IMR-90 (cell line): ENCODE measurements at regions not wholly inside any gene's neighbourhood (a gene's known extent, or its start where the extent isn't known, plus 50 kb on each side); places are given as distances from the start of the nearest gene placed in this dataset.

Experiments used
- ATAC-seq: fragments of 200-7000 bp; cut with Tn5 transposase; 2 replicates; pipeline ENCODE4 v1.9.1; 2020; ENCODE audit warnings: low read depth, mild to moderate bottlenecking, moderate library complexity
- BruUV-seq: library from RNA; stranded (reverse); fragments of 400-500 nt; replicated peaks from 2 replicates; lab custom pipeline; 2021; lab: Mats Ljungman, UMichigan
- CTCF ChIA-PET: fragments of 300-600 bp; formaldehyde crosslinking; extraction: SDS; loops from one replicate; lab custom pipeline; 2021; ENCODE audit warnings: antibody characterized with exemption; lab: Yijun Ruan, JAX
- POLR2A ChIA-PET: fragments of 300-600 bp; sonication (Branson Sonifier 250); formaldehyde crosslinking; loops from one replicate; lab custom pipeline; 2022; ENCODE audit warnings: antibody characterized with exemption; ENCODE audit not compliant: unreplicated experiment; lab: Charles Lee
- DNase-seq: peaks from one replicate; pipeline ENCODE4 v3.0.0; 2013
- H2AFZ ChIP-seq: replicated peaks from 2 replicates; pipeline ENCODE3; 2013; ENCODE audit warnings: low read length, mild to moderate bottlenecking; ENCODE audit not compliant: poor library complexity
- H2AK5ac ChIP-seq: 2 replicates; pipeline ENCODE4 v1.6.1; 2013; ENCODE audit warnings: low read depth, low read length, inconsistent platforms
- H2AK9ac ChIP-seq: replicated peaks from 2 replicates; pipeline ENCODE3; 2013; ENCODE audit warnings: mild to moderate bottlenecking, low read depth, low read length, moderate library complexity; ENCODE audit not compliant: poor library complexity
- H2BK120ac ChIP-seq: 2 replicates; pipeline ENCODE4 v1.6.1; 2013; ENCODE audit warnings: low read depth, low read length, inconsistent platforms
- H2BK15ac ChIP-seq: 3 replicates; pipeline ENCODE4 v1.6.1; 2013; ENCODE audit warnings: low read depth, low read length, inconsistent platforms
- H2BK20ac ChIP-seq: 2 replicates; pipeline ENCODE4 v1.6.1; 2013; ENCODE audit warnings: low read depth, mild to moderate bottlenecking, inconsistent platforms, low read length, moderate library complexity
- H2BK5ac ChIP-seq: 2 replicates; pipeline ENCODE4 v1.6.1; 2013; ENCODE audit warnings: mild to moderate bottlenecking, low read depth, low read length, inconsistent platforms; ENCODE audit not compliant: poor library complexity, severe bottlenecking
- H3K14ac ChIP-seq: replicated peaks from 2 replicates; pipeline ENCODE4 v1.6.1; 2013; ENCODE audit warnings: low read depth, low read length, inconsistent platforms
- H3K18ac ChIP-seq: 2 replicates; pipeline ENCODE4 v1.6.1; 2013; ENCODE audit warnings: low read depth, low read length, control low read depth
- H3K23ac ChIP-seq: 2 replicates; pipeline ENCODE4 v1.6.1; 2013; ENCODE audit warnings: low read depth, low read length, inconsistent platforms
- H3K27ac ChIP-seq: 2 replicates; pipeline ENCODE4 v1.5.1; 2013; ENCODE audit warnings: mild to moderate bottlenecking, control low read depth, low read length; ENCODE audit not compliant: insufficient read depth
- H3K27me3 ChIP-seq: 2 replicates; pipeline ENCODE4 v1.6.1; 2013; ENCODE audit warnings: low read length; ENCODE audit not compliant: control insufficient read depth, insufficient read depth
- H3K36me3 ChIP-seq: 2 replicates; pipeline ENCODE4 v1.6.1; 2013; ENCODE audit warnings: low read length, mixed read lengths; ENCODE audit not compliant: control insufficient read depth, insufficient read depth
- H3K4ac ChIP-seq: 2 replicates; pipeline ENCODE4 v1.6.1; 2013; ENCODE audit warnings: low read depth, low read length, inconsistent platforms
- H3K4me1 ChIP-seq: 2 replicates; pipeline ENCODE4 v1.6.1; 2013; ENCODE audit warnings: low read length, mixed read lengths; ENCODE audit not compliant: control insufficient read depth, insufficient read depth
- H3K4me2 ChIP-seq: 2 replicates; pipeline ENCODE4 v1.6.1; 2013; ENCODE audit warnings: low read depth, mild to moderate bottlenecking, control low read depth, low read length, moderate library complexity
- H3K4me3 ChIP-seq: 2 replicates; pipeline ENCODE4 v1.5.1; 2013; ENCODE audit warnings: low read depth, mild to moderate bottlenecking, control low read depth, low read length, moderate library complexity; ENCODE audit not compliant: insufficient read depth
- H3K56ac ChIP-seq: 2 replicates; pipeline ENCODE4 v1.6.1; 2013; ENCODE audit warnings: low read length, inconsistent platforms; ENCODE audit not compliant: insufficient read depth; ENCODE audit errors: extremely low read depth
- H3K79me1 ChIP-seq, 2 experiments: 2 replicates each; pipeline ENCODE4 v1.6.1; 2013; ENCODE audit warnings: low read length in 2 of 2, inconsistent platforms in 1 of 2, low read depth in 1 of 2
- H3K9ac ChIP-seq: 2 replicates; pipeline ENCODE4 v1.6.1; 2013; ENCODE audit warnings: low read depth, low read length, control low read depth
- H3K9me1 ChIP-seq: 2 replicates; pipeline ENCODE4 v1.6.1; 2013; ENCODE audit warnings: low read length, inconsistent platforms; ENCODE audit not compliant: insufficient read depth
- H3K9me3 ChIP-seq: 2 replicates; pipeline ENCODE4 v1.6.1; 2013; ENCODE audit warnings: low read length; ENCODE audit not compliant: control insufficient read depth, insufficient read depth
- H4K20me1 ChIP-seq: 2 replicates; pipeline ENCODE4 v1.6.1; 2013; ENCODE audit warnings: low read length, inconsistent platforms; ENCODE audit not compliant: insufficient read depth
- H4K5ac ChIP-seq: 2 replicates; pipeline ENCODE4 v1.6.1; 2013; ENCODE audit warnings: mild to moderate bottlenecking, low read depth, low read length, control low read depth
- H4K8ac ChIP-seq, 2 experiments: 2 replicates each; pipeline ENCODE4 v1.6.1; 2013; ENCODE audit warnings: low read depth in 2 of 2, low read length in 2 of 2, control low read depth in 1 of 2, inconsistent platforms in 1 of 2
- H4K91ac ChIP-seq: 2 replicates; pipeline ENCODE4 v1.6.1; 2013; ENCODE audit warnings: low read depth, low read length, inconsistent platforms; ENCODE audit not compliant: insufficient read depth
- BHLHE40 ChIP-seq: fragments of 150-350 bp; IDR thresholded peaks from 2 replicates; pipeline ENCODE4 v1.6.1; 2016; ENCODE audit warnings: mild to moderate bottlenecking, low read depth, low read length
- CHD1 ChIP-seq: IDR thresholded peaks from 2 replicates; pipeline ENCODE4 v1.6.1; 2012; ENCODE audit warnings: low read depth, low read length, improper control_type of control experiment
- MAFK ChIP-seq: IDR thresholded peaks from 2 replicates; pipeline ENCODE4 v1.6.1; 2012; ENCODE audit warnings: low read depth, low read length, improper control_type of control experiment
- MAZ ChIP-seq: IDR thresholded peaks from 2 replicates; pipeline ENCODE4 v1.6.1; 2012; ENCODE audit warnings: low read depth, mild to moderate bottlenecking, low read length, improper control_type of control experiment, moderate library complexity, borderline replicate concordance
- NFE2L2 ChIP-seq: fragments of 150-350 bp; IDR thresholded peaks from 2 replicates; pipeline ENCODE4 v1.6.1; 2016; ENCODE audit warnings: low read depth, mild to moderate bottlenecking, low read length
- POLR2A ChIP-seq: IDR thresholded peaks from 2 replicates; pipeline ENCODE4 v1.6.1; 2012; ENCODE audit warnings: mild to moderate bottlenecking, low read depth, low read length
- RAD21 ChIP-seq: IDR thresholded peaks from 2 replicates; pipeline ENCODE4 v1.6.1; 2012; ENCODE audit warnings: low read length, improper control_type of control experiment
- RCOR1 ChIP-seq: IDR thresholded peaks from 2 replicates; pipeline ENCODE4 v1.6.1; 2012; ENCODE audit warnings: mild to moderate bottlenecking, low read length, improper control_type of control experiment; ENCODE audit not compliant: insufficient replicate concordance
- RFX5 ChIP-seq: IDR thresholded peaks from 2 replicates; pipeline ENCODE4 v1.8.0; 2012; ENCODE audit warnings: low read depth, mild to moderate bottlenecking, low read length, moderate library complexity
- WGBS, 2 experiments: methylation state at CpG; one replicate each; pipeline versions ENCODE4 v1.1.5 to v1.1.7; 2013; ENCODE audit warnings: missing lambda C conversion rate in 2 of 2; ENCODE audit not compliant: insufficient read length in 1 of 2; ENCODE audit errors: extremely low coverage in 2 of 2; 5-methylcytosine and 5-hydroxymethylcytosine counted together
- dilution Hi-C: fragments of 300-500 bp; cut with HindIII; formaldehyde crosslinking; loops from one replicate; pipeline ENCODE4 v1.14.3; 2018; ENCODE audit warnings: low sequenced_read_pairs; ENCODE audit not compliant: unreplicated experiment
- in situ Hi-C: fragments of 300-500 bp; cut with MboI; formaldehyde crosslinking; loops from 3 replicates; pipeline ENCODE4 v1.14.3; 2019; ENCODE audit warnings: low sequenced_read_pairs, inconsistent platforms, mixed read lengths
- intact Hi-C: fragments of 100-400 bp; cut with micrococcal nuclease; formaldehyde crosslinking; loops from 2 replicates; pipeline ENCODE4 v1.10.0; 2022
- TF ChIP-seq, protein P1 (sequence below): fragments of 150-350 bp; IDR thresholded peaks from 2 replicates; pipeline ENCODE4 v1.6.1; 2017; ENCODE audit warnings: mild to moderate bottlenecking, antibody characterized with exemption, low read length, low read depth

DNA sequence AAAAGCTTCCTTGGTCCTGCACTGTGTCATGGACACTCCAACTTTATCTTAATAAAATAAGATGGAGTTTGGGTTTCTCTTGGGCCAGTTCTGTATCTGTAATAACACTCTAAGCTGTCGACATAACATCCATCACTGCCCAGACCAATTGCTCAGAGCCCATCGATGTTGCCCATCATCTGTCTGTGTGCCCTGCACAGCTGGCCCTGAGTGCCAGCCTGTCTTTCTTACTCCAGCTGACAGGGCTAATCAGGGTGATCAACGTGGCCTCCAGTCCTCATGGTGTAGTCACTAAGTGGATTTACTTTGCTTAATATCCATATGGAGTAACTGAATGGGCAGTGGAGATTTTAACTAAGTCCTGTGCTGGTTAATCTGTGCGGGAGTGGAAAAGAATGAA is 419.8 kb upstream of the TPM1 start:
- H3K9me1 ChIP-seq, result peaks cover 6% of the 10 kb centered on the region
- no peak overlapping the region for H2BK120ac ChIP-seq
- no peak overlapping the region for H4K5ac ChIP-seq
- TF ChIP-seq, protein P1, sequence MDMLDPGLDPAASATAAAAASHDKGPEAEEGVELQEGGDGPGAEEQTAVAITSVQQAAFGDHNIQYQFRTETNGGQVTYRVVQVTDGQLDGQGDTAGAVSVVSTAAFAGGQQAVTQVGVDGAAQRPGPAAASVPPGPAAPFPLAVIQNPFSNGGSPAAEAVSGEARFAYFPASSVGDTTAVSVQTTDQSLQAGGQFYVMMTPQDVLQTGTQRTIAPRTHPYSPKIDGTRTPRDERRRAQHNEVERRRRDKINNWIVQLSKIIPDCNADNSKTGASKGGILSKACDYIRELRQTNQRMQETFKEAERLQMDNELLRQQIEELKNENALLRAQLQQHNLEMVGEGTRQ, result no peak
- no peak for TF ChIP-seq POLR2A
- TF ChIP-seq BHLHE40, result no peak
- no peak for TF ChIP-seq RFX5
- no peak for TF ChIP-seq MAZ
- no peak for TF ChIP-seq RCOR1
- TF ChIP-seq CHD1, result no peak
- TF ChIP-seq NFE2L2, result no peak
- no peak for TF ChIP-seq MAFK
- no peak for TF ChIP-seq RAD21
- ChIA-PET POLR2A (no interaction called here), CTCF (interaction anchor here (0.8 kb wide), 1 partner anchor 179 kb away, joined by 3 read pairs; no protein-coding TSS in a partner anchor)
- in situ Hi-C loops, result no loop called here
- no peak overlapping the region; a peak in 1 of 4 replicates for H4K8ac ChIP-seq
- no peak overlapping the region for H3K4me3 ChIP-seq
- no peak overlapping the region for H3K14ac ChIP-seq
- dilution Hi-C loops, result no loop called here
- no peak for DNase-seq
- no TSS peak for BruUV-seq
- H3K4me2 ChIP-seq, result no peak overlapping the region
- H4K20me1 ChIP-seq, result no peaks in the 10 kb centered on the region; the same call in 1 of the 2 replicates
- H3K27me3 ChIP-seq, result no peaks in the 10 kb centered on the region
- peaks cover 17% of the 10 kb centered on the region for H3K4me1 ChIP-seq
- H2AFZ ChIP-seq, result no peak overlapping the region
- no peak for ATAC-seq
- H2AK9ac ChIP-seq, result no peak overlapping the region
- H2AK5ac ChIP-seq, result peak overlapping the region; percentile 20; the same call in 1 of the 2 replicates
- H2BK5ac ChIP-seq, result no peak overlapping the region
- no peak overlapping the region for H3K9ac ChIP-seq
- H3K79me1 ChIP-seq, result peaks cover 4 to 10% of the 10 kb centered on the region in 2 experiments; a peak in 1 of 4 replicates
- H3K4ac ChIP-seq, result no peak overlapping the region
- no peaks in the 10 kb centered on the region for H3K9me3 ChIP-seq
- H3K56ac ChIP-seq, result no peak overlapping the region
- no peak overlapping the region for H3K18ac ChIP-seq
- no peak overlapping the region for H2BK20ac ChIP-seq
- no peak overlapping the region for H2BK15ac ChIP-seq
- no peaks in the 10 kb centered on the region for H3K36me3 ChIP-seq
- intact Hi-C loops, result no loop called here
- 67% methylated on average over 1 of the region's 4 CpGs; no CpG with 5 or more reads in 1 of the 2 experiments for WGBS, 2 experiments
- no peak overlapping the region for H3K27ac ChIP-seq
- H3K23ac ChIP-seq, result no peak overlapping the region
- H4K91ac ChIP-seq, result no peak overlapping the region
